ENCODE measurements at regions not wholly inside any gene's neighbourhood (a gene's known extent, or its start where the extent isn't known, plus 50 kb on each side); places are given as distances from the start of the nearest gene placed in this dataset.

DNA sequence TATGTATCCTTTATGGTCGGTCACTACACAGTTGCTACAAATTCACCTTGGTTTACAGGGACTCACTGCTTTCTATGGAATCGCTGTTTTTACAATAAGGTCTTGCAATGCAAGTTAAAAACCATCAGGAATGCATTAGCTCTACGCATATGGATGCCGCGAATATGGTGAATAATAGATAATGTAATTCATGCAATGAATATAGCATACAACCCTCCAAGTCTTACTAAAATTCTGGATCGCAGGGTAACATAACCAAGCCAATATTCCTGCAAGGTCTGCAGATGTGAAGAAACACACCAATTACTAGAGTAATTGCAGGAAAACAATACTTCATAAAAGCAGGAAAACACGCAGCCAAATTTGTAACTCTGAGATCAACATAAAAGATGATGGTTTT is 75.6 kb upstream of the BACE2 start:
- no peak for TF ChIP-seq CHD1 (IDR thresholded peaks at IDR 0.05; ENCODE audit: low read depth, low read length)
- TF ChIP-seq POLR2A (IDR thresholded peaks at IDR 0.05; ENCODE audit: low read depth, low read length), result no peak
- TF ChIP-seq, protein P1, sequence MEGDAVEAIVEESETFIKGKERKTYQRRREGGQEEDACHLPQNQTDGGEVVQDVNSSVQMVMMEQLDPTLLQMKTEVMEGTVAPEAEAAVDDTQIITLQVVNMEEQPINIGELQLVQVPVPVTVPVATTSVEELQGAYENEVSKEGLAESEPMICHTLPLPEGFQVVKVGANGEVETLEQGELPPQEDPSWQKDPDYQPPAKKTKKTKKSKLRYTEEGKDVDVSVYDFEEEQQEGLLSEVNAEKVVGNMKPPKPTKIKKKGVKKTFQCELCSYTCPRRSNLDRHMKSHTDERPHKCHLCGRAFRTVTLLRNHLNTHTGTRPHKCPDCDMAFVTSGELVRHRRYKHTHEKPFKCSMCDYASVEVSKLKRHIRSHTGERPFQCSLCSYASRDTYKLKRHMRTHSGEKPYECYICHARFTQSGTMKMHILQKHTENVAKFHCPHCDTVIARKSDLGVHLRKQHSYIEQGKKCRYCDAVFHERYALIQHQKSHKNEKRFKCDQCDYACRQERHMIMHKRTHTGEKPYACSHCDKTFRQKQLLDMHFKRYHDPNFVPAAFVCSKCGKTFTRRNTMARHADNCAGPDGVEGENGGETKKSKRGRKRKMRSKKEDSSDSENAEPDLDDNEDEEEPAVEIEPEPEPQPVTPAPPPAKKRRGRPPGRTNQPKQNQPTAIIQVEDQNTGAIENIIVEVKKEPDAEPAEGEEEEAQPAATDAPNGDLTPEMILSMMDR (conservative IDR thresholded peaks at IDR 0.05; ENCODE audit: low read depth, low read length), result no peak
- no peak for TF ChIP-seq MXI1 (IDR thresholded peaks at IDR 0.05; ENCODE audit: borderline replicate concordance, low read depth, low read length)
- TF ChIP-seq, protein P2, sequence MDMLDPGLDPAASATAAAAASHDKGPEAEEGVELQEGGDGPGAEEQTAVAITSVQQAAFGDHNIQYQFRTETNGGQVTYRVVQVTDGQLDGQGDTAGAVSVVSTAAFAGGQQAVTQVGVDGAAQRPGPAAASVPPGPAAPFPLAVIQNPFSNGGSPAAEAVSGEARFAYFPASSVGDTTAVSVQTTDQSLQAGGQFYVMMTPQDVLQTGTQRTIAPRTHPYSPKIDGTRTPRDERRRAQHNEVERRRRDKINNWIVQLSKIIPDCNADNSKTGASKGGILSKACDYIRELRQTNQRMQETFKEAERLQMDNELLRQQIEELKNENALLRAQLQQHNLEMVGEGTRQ (IDR thresholded peaks at IDR 0.05; ENCODE audit: low read depth, low read length), result no peak
- TF ChIP-seq, protein P3, sequence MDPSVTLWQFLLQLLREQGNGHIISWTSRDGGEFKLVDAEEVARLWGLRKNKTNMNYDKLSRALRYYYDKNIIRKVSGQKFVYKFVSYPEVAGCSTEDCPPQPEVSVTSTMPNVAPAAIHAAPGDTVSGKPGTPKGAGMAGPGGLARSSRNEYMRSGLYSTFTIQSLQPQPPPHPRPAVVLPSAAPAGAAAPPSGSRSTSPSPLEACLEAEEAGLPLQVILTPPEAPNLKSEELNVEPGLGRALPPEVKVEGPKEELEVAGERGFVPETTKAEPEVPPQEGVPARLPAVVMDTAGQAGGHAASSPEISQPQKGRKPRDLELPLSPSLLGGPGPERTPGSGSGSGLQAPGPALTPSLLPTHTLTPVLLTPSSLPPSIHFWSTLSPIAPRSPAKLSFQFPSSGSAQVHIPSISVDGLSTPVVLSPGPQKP (IDR thresholded peaks at IDR 0.05; ENCODE audit: borderline replicate concordance, low read depth, low read length), result no peak
- TF ChIP-seq RAD21 (IDR thresholded peaks at IDR 0.05; ENCODE audit: low read length), result no peak
